ENCODE measurements at regions not wholly inside any gene's neighbourhood (a gene's known extent, or its start where the extent isn't known, plus 50 kb on each side); places are given as distances from the start of the nearest gene placed in this dataset.
A peak's percentile ranks its signal among the peaks of the same experiment; 100 is the strongest.

- no peak overlapping the region for H4K91ac ChIP-seq (ENCODE audit: insufficient read depth, low read depth, low read length)
- no peak overlapping the region for H2AK5ac ChIP-seq (ENCODE audit: low read depth, low read length)
- ATAC-seq (ENCODE audit: low read depth), result no peak
- no peak overlapping the region for H3K56ac ChIP-seq (ENCODE audit: extremely low read depth, insufficient read depth, low read length)
- no peak overlapping the region for H3K4me3 ChIP-seq (ENCODE audit: insufficient read depth, low read depth, low read length)
- no peak overlapping the region for H2BK15ac ChIP-seq (ENCODE audit: low read depth, low read length)
- CTCF ChIA-PET, result no interaction called here
- no peak overlapping the region for H3K27ac ChIP-seq (ENCODE audit: insufficient read depth, low read length)
- H3K9ac ChIP-seq (ENCODE audit: low read depth, low read length), result no peak overlapping the region
- no peaks in the 10 kb centered on the region for H3K9me1 ChIP-seq (ENCODE audit: insufficient read depth, low read length)
- no peak overlapping the region for H3K14ac ChIP-seq (replicated peaks; ENCODE audit: low read depth, low read length)
- H2AK9ac ChIP-seq (replicated peaks; ENCODE audit: low read depth, low read length, poor library complexity), result no peak overlapping the region
- in situ Hi-C loops (cut with MboI; ENCODE audit: low sequenced_read_pairs) (no loop called here), dilution Hi-C loops (cut with HindIII; ENCODE audit: low sequenced_read_pairs, unreplicated experiment) (no loop called here), intact Hi-C loops (cut with micrococcal nuclease) (no loop called here)
- no peak overlapping the region for H2AFZ ChIP-seq (replicated peaks; ENCODE audit: low read length, poor library complexity)
- H3K23ac ChIP-seq (ENCODE audit: low read depth, low read length), result no peak overlapping the region
- peaks cover 1% of the 10 kb centered on the region; the same call in 1 of the 2 replicates for H3K27me3 ChIP-seq (ENCODE audit: control insufficient read depth, insufficient read depth, low read length)
- POLR2A ChIA-PET (ENCODE audit: unreplicated experiment), result no interaction called here
- no peak overlapping the region for H2BK5ac ChIP-seq (ENCODE audit: low read depth, low read length, poor library complexity, severe bottlenecking)
- no peaks in the 10 kb centered on the region for H3K9me3 ChIP-seq (ENCODE audit: control insufficient read depth, insufficient read depth, low read length)
- DNase-seq, result peak; percentile 4
- no TSS peak for BruUV-seq (replicated peaks)
- H4K8ac ChIP-seq (ENCODE audit: low read depth in 2 of 2, low read length in 2 of 2), result no peak overlapping the region
- H3K18ac ChIP-seq (ENCODE audit: low read depth, low read length), result no peak overlapping the region
- H3K4me1 ChIP-seq (ENCODE audit: control insufficient read depth, insufficient read depth, low read length), result no peaks in the 10 kb centered on the region
- H4K5ac ChIP-seq (ENCODE audit: low read depth, low read length), result no peak overlapping the region
- no CpG with 5 or more reads among the region's 4 CpGs for WGBS, 2 experiments (ENCODE audit: extremely low coverage in 2 of 2, insufficient read length in 1 of 2)
- no peaks in the 10 kb centered on the region for H3K36me3 ChIP-seq (ENCODE audit: control insufficient read depth, insufficient read depth, low read length)
- H3K4me2 ChIP-seq (ENCODE audit: low read depth, low read length), result no peak overlapping the region
- H2BK20ac ChIP-seq (ENCODE audit: low read depth, low read length), result no peak overlapping the region
- H2BK120ac ChIP-seq (ENCODE audit: low read depth, low read length), result no peak overlapping the region
- H3K4ac ChIP-seq (ENCODE audit: low read depth, low read length), result no peak overlapping the region
- no peaks in the 10 kb centered on the region for H4K20me1 ChIP-seq (ENCODE audit: insufficient read depth, low read length)
- H3K79me1 ChIP-seq (ENCODE audit: low read depth in 1 of 2, low read length in 2 of 2), result no peaks in the 10 kb centered on the region
- peak; percentile 51; the same call in 1 of the 2 replicates for TF ChIP-seq CEBPB (IDR thresholded peaks at IDR 0.05; ENCODE audit: low read depth, low read length)
- TF ChIP-seq, protein P1, sequence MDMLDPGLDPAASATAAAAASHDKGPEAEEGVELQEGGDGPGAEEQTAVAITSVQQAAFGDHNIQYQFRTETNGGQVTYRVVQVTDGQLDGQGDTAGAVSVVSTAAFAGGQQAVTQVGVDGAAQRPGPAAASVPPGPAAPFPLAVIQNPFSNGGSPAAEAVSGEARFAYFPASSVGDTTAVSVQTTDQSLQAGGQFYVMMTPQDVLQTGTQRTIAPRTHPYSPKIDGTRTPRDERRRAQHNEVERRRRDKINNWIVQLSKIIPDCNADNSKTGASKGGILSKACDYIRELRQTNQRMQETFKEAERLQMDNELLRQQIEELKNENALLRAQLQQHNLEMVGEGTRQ (IDR thresholded peaks at IDR 0.05; ENCODE audit: low read depth, low read length), result no peak
Observed at GRCh38 chr10:62895063-62895462, 78.9 kb upstream of the EGR2 start.

All from IMR-90 (cell line).